Fibroblast of peridontal ligament (primary cell): ENCODE measurements at regions not wholly inside any gene's neighbourhood (a gene's known extent, or its start where the extent isn't known, plus 50 kb on each side); places are given as distances from the start of the nearest gene placed in this dataset.

Experiments
- DNase-seq: peaks from one replicate; pipeline ENCODE4 v3.0.0-alpha.2; 2010; ENCODE audit errors: extremely low read depth

- DNase-seq, result no peak
These were observed 193.4 kb upstream of the MID1 start for GRCh38 chrX:10813761-10814160.

GRCh38 chrX:10818651-10819050 lies 198.3 kb upstream of the MID1 start:
- DNase-seq, result no peak

GRCh38 chrX:10819973-10820372 lies 199.6 kb upstream of the MID1 start:
- DNase-seq, result no peak

- no peak for DNase-seq
These were observed 200.9 kb upstream of the MID1 start for GRCh38 chrX:10821293-10821692.

GRCh38 chrX:10828036-10828435 lies 207.7 kb upstream of the MID1 start:
- DNase-seq, result no peak

- no peak for DNase-seq
These were observed 208.3 kb upstream of the MID1 start for GRCh38 chrX:10828640-10829039.

- DNase-seq, result peak; percentile 50
These were observed 211.5 kb upstream of the MID1 start for GRCh38 chrX:10831716-10832502.

- no peak for DNase-seq
These were observed 213.1 kb upstream of the MID1 start for GRCh38 chrX:10833299-10834169.

- DNase-seq, result peak; percentile 74
These were observed 221.2 kb upstream of the MID1 start for GRCh38 chrX:10841579-10841978.

- no peak for DNase-seq
These were observed 222.3 kb upstream of the MID1 start for GRCh38 chrX:10842646-10843045.

GRCh38 chrX:10847333-10847732 lies 226.9 kb upstream of the MID1 start:
- peak; percentile 47 for DNase-seq

- DNase-seq, result no peak
These were observed 231.4 kb upstream of the MID1 start for GRCh38 chrX:10851809-10852208.

- DNase-seq, result no peak
These were observed 234.2 kb upstream of the MID1 start for GRCh38 chrX:10854594-10854993.

- DNase-seq, result no peak
These were observed 235.5 kb upstream of the MID1 start for GRCh38 chrX:10855845-10856244.

GRCh38 chrX:10856797-10857196 lies 236.4 kb upstream of the MID1 start:
- no peak for DNase-seq

- DNase-seq, result no peak
These were observed 239.0 kb upstream of the MID1 start for GRCh38 chrX:10859353-10859752.

- no peak for DNase-seq
These were observed 235.1 kb upstream of the HCCS start for GRCh38 chrX:10875995-10876394.

- DNase-seq, result no peak
These were observed 228.6 kb upstream of the HCCS start for GRCh38 chrX:10882484-10882883.

- peak; percentile 68 for DNase-seq
These were observed 226.9 kb upstream of the HCCS start for GRCh38 chrX:10884246-10884645.

GRCh38 chrX:10892621-10893225 lies 218.4 kb upstream of the HCCS start:
- DNase-seq, result peak; percentile 43

- no peak for DNase-seq
These were observed 217.8 kb upstream of the HCCS start for GRCh38 chrX:10893366-10893765.

GRCh38 chrX:10893976-10894375 lies 217.2 kb upstream of the HCCS start:
- no peak for DNase-seq

- DNase-seq, result no peak
These were observed 213.4 kb upstream of the HCCS start for GRCh38 chrX:10897768-10898167.
